SK-N-MC (cell line): ENCODE measurements at regions not wholly inside any gene's neighbourhood (a gene's known extent, or its start where the extent isn't known, plus 50 kb on each side); places are given as distances from the start of the nearest gene placed in this dataset.

Source experiments
- EZH2 ChIP-seq: fragments of 200-600 bp; sonication (generic); IDR thresholded peaks from one replicate; pipeline ENCODE4 v1.6.1; 2017; ENCODE audit warnings: antibody characterized with exemption
- POLR2AphosphoS5 ChIP-seq: IDR thresholded peaks from 2 replicates; pipeline ENCODE4 v1.6.1; 2012; ENCODE audit warnings: mild to moderate bottlenecking, low read depth, low read length, borderline replicate concordance

GRCh38 chr14:57031474-57031873, 221.2 kb upstream of the OTX2 start:
- TF ChIP-seq EZH2: no peak
- no peak for TF ChIP-seq POLR2AphosphoS5
